Hippocampal formation (tissue), 2 donors: ENCODE measurements at regions not wholly inside any gene's neighbourhood (a gene's known extent, or its start where the extent isn't known, plus 50 kb on each side); places are given as distances from the start of the nearest gene placed in this dataset.
"Not testable (repeated sequence)": the region's sequence is repeated elsewhere in the genome, so short reads cannot be mapped to it uniquely, and the experiment has no call there.

Source experiments
- DNase-seq, 2 donors: peaks; one replicate each; lab custom pipeline; 2025; lab: John Stamatoyannopoulos, UW

GRCh38 chr15:39419651-39420050, 161.2 kb upstream of the THBS1 start:
- no peak for DNase-seq

DNA sequence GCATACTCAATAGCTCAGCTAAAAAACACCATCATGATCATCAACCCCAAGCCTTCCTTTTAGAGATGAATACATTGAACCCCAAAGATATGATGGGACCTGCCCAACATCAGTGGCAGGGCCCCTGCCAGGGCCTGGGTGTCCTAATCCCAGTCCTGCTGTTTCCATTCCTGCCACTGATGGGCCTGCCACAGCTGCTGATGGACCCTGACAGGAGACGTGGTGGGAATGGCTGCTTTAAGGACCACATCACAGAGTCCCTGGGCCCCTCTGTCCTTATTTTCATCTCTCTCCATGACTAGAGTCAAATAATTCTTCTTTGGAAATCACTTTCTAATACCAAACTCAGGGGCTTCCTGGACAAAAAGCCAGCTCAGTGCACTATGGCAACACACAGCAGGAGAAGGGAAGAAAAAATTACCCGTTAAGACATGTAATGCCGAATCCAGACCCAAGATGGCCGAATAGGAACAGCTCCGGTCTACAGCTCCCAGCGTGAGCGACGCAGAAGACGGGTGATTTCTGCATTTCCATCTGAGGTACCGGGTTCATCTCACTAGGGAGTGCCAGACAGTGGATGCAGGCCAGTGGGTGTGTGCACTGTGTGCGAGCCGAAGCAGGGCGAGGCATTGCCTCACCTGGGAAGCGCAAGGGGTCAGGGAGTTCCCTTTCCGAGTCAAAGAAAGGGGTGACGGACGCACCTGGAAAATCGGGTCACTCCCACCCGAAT, 160.6 kb upstream of the THBS1 start:
- not testable (repeated sequence) for DNase-seq

- DNase-seq = not testable (repeated sequence)
Measured at GRCh38 chr15:39420853-39421192, 160.1 kb upstream of the THBS1 start.

DNA sequence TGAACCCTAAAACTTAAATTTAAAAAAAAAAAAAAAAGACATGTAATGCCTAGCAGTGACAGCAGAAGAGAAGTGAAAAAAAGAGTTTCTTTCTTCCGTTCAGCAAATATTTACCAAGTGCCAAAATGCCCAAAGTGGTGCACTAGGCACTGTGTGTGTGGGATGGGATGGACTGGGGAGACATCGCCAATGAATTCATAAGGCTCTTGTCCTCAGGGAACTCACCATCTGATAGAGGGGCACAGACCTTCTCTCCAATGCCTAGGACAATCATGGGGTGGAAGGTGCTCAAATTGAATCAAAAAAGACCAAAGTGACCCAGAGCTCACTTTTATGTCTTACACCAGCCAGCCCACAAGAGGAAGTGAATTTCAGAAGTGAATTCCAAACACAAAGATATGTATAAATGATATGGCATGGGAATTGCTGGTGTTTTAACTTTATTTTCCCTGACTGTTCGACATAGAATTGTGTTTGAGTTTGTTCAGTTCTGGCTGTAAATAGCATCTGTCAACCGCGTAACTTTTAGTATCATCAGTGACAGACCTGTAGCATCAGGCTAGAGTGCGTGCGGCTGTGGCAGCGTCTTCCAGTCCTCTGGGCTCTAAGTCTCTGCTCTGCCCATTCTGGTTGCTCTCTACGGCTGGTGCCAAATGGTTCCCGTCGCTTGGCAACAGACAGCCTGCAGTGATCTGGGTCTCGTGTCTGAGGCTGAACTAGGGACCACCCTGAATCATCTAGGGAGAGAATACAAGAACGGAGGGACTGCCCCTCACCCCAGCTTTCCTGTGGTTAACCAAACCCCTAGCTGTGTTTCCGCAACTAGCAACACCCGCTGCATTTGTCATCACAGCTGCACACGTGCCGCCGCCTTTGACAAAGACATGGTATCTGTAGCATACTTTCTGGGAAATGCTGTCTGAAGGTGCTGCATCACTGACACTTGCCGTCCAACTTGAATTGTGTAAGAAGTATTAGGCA, 154.0 kb upstream of the THBS1 start:
- no peak for DNase-seq

DNA sequence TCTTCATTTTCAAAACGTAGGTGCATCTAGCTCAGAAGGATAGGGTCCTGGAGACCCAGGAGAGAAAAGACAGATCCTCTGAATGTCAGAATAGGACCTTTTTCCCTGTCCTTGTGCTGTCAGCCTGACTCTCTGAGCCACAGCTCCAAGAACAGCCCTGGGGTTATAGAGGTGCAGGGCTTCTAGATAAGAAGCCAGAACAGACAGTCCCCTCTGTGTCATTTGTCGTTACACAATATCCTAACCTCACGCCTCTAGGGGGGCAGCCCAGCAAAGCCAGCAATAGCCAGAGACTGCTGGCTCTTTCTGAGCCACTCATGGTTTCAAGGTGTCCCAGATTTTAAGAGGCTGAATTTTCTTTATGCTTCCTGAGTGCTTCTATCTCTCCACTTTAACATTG, 153.2 kb upstream of the THBS1 start:
- no peak for DNase-seq

DNA sequence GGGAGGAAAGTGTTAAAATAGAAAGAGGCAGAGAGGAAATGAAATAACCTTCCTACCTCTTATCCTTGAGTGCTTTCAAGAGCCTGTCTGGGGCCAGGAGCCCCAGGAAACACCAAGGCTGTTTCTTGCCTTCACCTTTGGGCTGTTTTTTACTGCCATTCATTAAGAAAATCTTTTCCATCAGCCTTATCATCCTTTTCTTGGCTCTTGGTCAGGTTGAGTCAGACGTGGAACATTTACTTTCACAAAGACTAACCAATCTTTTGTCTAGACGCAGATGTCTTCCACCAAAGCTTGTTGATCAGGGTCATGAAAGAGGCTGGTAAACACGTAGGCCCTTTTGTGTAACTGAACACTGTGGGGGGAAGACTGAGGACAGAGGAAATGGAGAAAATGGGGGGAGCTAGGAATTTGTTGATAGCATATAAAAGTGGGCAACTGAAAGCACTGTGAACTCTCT, 151.0 kb upstream of the THBS1 start:
- no peak for DNase-seq

GRCh38 chr15:39430389-39430788, 150.5 kb upstream of the THBS1 start:
- no peak for DNase-seq

- no peak for DNase-seq
Measured at GRCh38 chr15:39431376-39431775, 149.5 kb upstream of the THBS1 start.

DNA sequence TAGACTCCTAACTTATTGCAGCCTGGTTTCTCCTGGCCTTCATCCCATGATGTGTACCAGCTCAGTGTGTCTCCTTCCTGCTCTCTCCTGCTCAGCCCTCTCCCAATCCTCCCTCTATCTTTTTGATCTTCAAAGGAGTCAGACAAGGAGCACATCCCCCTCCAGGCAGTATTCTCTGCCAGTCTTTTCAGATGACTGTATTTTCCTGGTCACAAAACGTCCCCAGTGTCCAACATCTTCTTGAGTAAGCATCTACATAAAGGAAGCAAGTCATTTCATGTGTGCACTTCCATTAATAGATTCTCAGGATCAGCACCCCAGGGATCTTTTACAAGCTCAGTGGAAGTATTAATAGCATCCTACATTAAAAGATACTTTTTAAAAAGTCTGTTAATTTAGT, 148.9 kb upstream of the THBS1 start:
- no peak for DNase-seq

- no peak for DNase-seq
Measured at GRCh38 chr15:39432912-39433348, 147.9 kb upstream of the THBS1 start.

GRCh38 chr15:39433376-39433775, 147.5 kb upstream of the THBS1 start:
- DNase-seq = no peak

DNA sequence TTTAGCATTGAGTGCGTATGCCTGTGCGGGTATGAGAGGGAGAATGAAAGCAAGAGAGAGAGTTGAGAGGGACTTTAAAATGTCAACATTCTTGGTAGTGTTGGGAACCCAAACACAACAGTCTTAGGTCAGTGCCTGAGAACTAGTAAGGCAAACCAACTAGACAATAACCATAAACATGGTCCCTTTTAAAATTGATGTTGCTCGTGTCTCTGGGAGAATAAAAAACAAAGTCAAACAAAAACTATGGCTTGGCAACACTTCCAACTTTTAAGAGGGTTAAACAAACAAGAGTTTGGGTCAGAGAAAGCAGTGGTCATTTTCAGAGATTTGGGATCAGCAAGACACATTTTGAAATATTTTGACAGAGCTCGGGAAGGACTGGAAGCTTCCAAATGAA, 146.7 kb upstream of the THBS1 start:
- no peak for DNase-seq

DNA sequence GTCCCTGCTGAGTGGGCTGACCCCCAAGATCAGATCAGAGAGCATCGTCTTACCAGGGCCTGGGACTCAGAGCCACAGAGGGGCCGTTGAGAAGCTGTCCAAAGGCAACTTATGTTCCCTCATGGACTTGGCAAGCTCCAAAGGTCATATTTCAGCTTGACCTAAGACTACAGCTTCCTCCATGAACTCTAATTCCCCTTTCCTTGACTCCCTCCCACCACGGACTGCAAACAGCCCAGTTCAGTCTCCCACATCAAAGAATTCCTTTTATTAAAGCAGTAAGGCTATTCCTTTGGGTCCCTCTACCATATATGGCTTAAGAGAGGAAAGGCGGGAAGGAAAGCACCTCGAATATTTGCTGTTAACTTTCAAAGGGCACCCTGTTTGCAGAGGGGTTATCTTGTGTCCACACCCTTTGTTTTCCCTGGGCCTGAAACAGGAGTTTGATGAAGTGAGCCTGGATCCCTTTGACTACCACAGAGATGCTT, 146.1 kb upstream of the THBS1 start:
- DNase-seq = no peak

DNA sequence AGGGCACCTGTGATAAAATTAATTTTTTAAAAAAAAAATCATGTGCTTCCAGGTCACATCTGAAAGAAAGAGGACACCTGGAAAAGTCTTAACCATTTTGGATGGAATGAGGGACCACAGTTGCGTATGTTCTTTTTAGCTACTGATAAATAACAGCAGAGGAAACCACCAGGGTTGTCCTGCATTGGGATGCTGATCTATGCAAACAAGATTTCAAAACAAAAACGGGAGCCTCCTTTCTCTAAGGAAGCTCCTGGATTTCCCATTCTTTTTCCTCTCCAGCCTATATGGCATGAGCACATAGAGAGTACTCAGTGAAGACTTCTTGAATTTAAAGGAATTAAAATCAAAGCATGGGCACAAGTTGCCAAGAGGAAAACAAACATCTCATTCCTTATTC, 145.6 kb upstream of the THBS1 start:
- DNase-seq = no peak

GRCh38 chr15:39438260-39438659, 142.6 kb upstream of the THBS1 start:
- DNase-seq = no peak

DNA sequence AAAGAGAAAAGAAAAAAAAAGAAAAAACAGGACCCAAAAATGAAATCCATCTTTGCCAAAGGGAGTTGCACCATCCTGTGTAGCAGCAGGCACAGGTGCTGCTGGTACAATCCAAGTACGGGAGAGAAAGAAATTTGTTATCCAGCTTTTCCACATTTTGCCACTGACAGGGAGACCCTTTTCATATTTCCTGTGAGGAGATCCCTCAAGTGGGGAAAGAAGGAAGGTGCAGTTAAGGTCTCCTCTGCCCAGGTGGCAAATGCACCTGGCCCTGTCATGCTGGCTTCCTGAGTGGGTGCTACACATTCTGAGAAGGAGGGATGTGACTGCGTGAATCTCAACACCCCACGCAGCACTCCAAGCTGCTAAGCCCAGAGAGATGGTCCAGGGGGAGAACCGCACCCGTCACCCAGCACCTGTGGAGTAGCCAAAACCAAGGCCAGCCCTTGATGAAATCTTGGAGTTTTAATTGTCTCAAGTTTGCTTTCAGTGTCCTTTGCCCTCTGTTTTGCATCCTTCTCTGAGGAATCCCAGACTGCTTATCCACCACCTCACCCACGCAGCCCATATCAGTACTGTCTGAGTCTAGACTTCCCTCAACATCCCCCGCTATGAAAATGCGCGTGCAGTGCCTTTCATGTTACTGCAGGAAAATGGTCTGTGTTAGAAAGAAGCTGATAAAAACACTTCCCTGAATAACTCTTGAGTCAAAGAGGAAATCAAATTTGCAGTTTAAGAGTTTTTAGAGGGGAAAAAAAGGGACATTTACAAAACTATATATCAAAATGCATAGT, 141.9 kb upstream of the THBS1 start:
- no peak for DNase-seq

DNA sequence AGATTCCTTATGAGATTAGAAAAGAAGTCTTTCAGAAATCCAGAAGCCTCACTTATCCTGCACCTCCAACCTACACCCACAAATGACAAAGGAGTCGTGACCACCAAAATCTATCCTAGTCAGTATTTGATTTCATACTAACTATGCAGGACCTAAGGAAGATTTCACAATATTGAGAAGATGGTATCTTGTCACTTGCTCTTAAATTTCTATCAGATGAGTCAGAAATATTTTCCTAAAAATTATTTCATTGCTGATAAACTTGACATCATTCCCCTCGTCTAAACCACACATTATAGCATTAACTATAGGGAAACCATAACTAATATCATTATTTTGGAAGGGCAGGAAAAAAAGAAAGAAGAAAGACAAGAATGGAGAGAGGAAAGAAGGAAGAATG, 138.0 kb upstream of the THBS1 start:
- no peak for DNase-seq

- DNase-seq = no peak
Measured at GRCh38 chr15:39443659-39444219, 137.1 kb upstream of the THBS1 start.

DNA sequence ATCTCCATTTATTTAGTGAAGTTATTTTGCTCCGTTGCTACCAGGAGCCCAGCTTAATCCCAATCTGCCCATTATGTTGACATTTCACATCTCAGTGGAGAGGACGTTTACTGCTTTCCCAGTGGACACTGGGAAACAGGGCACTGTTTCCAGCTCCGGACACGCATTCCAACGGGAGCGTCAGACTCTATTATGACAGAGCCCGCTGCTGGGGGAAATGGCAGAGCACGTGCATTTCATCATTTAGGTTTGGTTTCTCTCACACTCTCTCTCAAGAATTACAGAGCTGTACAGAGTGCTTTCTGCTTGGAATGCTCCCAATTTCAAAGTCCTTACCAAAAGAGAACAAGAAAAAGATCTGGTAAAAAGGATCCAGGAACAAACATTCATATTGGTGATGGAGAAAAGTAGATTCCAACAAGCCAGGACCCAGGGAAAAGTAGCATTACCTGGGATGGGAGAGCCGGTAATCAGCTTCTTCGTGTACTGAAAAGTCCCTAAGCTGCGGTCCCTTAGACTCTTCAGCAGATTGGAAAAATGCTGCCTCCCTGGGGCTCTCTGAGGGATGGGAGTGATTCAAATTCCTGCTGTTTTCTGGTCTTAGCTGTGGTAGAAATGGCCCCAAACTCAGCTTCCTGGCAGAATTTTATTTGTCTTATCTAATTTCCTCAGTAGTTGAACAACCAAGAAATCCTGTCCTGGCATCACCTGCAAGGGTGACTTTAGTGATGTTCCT, 136.0 kb upstream of the THBS1 start:
- no peak for DNase-seq

DNA sequence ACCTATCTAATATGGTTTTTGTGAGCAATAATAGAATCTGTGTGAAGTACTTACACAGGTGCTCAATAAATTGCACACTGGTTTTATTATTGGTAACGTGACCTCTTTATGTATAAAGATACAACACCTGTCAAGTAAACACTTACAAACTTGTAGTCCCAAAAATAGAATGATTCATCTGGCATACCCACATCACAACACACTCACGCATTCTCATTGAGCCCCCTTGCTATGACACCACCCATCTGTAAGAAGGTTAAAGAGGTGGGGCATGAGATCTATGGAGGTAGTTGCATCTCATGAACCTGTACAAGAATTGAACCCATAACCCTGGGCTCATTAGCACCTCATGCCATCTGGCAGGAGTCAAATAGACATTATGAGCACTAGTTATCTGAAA, 134.9 kb upstream of the THBS1 start:
- DNase-seq = no peak

- DNase-seq = no peak
Measured at GRCh38 chr15:39447346-39447745, 133.5 kb upstream of the THBS1 start.
